GM21619 (cell line): ENCODE measurements at regions not wholly inside any gene's neighbourhood (a gene's known extent, or its start where the extent isn't known, plus 50 kb on each side); places are given as distances from the start of the nearest gene placed in this dataset.

Experiments used
- ATAC-seq: cut with Tn5 transposase; IDR thresholded peaks from one replicate; pipeline ENCODE4 v1.9.1; 2021; ENCODE audit not compliant: unreplicated experiment

DNA sequence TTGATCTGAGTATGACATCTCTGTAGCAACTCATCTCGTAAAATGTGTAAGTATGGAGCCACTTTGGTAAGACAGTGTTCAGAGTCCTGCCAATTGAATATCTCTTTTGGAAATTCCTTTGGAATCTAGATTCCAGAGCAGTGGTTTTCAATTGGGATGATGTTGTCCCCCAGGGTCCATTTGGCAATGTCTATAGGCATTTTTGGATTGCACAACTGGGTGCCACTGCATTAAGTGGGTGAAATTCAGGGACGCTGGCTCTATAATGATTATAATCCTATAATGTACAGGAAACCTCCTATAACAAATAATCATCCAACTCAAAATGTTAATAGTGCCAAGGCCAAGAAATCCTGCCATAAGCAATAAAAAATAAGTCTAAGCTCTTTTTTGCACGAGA lies 404.8 kb upstream of the RAG2 start:
- ATAC-seq, result no peak

DNA sequence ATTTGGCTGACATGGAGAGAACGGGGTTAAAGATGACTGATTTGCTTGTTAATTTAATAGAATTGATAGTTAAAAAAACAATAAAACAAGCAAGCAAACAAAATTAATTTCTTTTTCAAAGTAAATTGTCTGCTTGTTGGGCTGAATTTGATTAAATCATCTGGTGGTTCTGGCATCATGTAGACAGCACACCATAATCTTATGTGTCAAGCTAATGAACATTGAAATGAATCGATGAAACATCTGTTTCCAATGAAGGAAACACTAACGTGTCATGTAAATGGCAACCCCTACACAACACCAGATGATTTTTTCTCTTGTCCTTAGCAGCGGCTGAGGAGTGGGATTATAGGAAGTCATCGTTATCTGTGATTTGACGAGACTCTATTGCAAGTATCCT lies 399.6 kb upstream of the RAG2 start:
- no peak for ATAC-seq

GRCh38 chr11:36996795-36997194 lies 398.8 kb upstream of the RAG2 start:
- ATAC-seq, result no peak

GRCh38 chr11:36994208-36994607 lies 396.2 kb upstream of the RAG2 start:
- no peak for ATAC-seq

DNA sequence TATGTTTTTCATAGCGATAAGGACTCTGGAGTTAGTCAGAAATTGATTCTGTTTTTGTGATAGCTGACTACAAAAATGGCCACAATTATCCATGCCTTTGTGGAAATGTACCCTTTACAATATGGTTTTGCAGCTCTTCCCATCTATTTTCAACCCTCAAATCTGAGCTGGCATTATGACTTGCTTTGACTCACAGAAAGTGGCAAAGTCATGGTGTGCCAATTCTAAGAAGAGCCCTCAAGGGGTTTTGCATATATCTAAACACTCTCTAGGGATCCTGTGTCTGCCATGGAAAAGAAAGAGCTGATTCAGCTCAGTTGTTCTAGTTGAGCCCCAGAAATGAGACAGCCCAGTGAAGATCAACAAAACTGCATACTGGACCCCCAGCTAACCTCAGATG lies 390.5 kb upstream of the RAG2 start:
- ATAC-seq, result no peak

DNA sequence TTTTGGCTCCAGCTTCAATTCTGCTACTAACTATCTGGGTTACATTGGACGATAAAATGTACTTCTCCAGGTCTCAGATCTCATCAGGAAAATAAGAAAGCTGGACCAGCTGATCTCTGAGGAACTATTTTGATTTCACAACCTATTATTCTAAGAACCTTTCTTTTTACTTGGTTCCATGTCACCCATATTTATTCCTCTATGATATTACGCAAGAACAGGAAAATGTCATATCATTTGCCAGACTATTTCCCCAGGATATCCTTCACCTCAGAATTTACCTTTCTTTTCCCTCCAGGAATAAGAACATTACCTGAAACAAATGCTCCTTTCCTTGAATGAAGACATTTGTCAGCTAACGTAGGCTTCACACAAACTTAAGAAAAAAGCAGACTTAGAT lies 387.5 kb upstream of the RAG2 start:
- ATAC-seq, result no peak

DNA sequence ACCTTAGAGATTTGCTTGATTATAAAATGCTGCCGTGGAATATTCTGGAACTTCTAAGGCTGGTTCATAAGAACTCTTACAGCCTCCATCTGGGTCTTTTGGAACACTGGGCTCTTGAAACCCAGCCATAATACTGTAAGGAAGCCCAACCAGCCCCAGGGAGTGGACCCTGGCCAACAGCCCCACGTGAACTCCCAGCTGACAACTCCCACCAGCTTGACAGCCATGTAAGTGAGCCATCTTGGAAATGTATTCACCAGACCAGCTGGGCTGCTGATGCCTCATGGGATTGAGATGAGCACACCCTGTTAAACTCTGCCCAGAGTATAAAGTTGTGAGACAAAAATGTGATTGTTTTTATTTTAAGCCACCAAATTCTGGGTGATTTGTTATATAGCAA lies 378.7 kb upstream of the RAG2 start:
- no peak for ATAC-seq

GRCh38 chr11:36974771-36975170 lies 376.7 kb upstream of the RAG2 start:
- ATAC-seq, result no peak

DNA sequence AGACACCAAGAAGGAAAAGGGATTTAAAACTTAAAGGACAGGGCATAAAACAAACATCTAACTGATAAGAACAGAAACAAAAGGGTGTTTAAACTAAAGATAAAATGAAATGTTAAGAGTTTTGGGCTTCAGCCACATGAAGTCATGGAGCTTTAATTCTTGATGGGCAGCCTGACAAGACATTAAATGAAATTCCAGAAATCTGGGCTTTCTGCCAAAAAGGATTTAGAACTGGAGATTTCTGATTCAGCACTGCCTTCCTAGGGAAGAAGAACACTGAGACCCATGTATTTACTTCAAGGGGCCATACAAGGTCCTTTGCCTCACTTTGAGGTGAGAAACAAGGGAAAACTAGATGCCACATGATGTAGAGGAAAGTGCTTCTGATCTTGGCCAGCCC lies 355.9 kb upstream of the RAG2 start:
- no peak for ATAC-seq

- ATAC-seq, result no peak
These were observed 350.6 kb upstream of the RAG2 start for GRCh38 chr11:36948460-36949127.

- ATAC-seq, result no peak
These were observed 347.3 kb upstream of the RAG2 start for GRCh38 chr11:36945384-36945783.

DNA sequence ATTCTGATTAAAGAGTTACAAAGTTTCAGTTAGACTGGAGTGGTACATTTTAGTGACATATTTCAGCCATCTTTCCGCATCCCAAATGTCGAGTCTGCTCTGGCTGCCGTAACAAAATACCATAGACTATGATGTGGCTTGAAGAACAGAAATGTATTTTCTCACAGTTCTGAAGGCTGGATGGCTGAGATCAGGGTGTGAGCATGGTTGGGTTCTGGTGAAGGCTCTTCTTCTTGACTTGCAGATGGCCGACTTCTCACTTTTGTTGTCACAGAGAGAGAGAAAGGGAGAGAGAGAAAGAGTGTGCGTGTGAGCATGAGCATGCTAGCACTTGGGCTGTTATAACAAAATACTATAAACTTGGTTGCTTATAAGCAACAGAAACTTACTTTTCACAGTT lies 335.4 kb upstream of the RAG2 start:
- no peak for ATAC-seq

DNA sequence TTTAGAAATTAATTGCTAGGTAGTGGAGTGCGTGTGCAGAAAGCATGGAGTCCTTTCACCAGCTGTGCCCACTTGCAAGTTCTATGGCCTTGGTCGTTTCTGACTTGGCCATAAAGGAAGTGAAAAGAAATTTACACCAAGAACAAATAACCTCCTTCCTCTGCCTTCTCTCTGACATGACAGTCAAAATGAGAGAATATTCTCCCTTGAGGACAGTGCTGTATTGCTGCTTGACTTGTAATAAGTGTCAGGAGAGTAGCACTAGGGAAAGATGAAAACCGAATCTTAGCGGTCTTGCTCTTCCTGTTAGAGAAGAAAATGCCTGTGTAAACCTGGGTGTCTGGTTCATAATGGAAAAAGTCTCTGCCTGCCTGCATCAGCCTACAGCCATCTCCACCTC lies 333.1 kb upstream of the RAG2 start:
- ATAC-seq, result no peak

- no peak for ATAC-seq
These were observed 332.2 kb upstream of the RAG2 start for GRCh38 chr11:36930256-36930655.

DNA sequence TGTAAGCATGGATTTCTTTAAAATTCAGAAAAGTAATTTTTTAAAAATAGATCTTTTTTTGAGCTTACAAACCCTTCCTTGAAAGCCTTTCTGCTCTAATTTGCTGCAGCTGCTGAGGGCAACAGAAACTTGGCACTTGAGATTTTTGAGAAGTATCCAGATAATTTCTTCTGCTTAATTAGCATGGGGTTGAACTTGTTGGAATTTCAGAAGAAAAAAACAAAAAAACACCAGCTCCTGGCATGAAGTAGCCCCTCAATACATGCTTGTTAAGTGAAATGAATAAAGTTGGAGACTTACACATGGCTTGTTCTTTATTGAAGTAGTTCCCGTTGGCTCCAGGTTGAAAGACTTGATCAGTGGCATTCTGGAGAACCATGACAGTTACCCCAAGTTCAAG lies 331.4 kb upstream of the RAG2 start:
- ATAC-seq, result no peak

- no peak for ATAC-seq
These were observed 330.6 kb upstream of the RAG2 start for GRCh38 chr11:36928621-36929020.

- ATAC-seq, result no peak
These were observed 301.8 kb upstream of the RAG2 start for GRCh38 chr11:36899800-36900199.

DNA sequence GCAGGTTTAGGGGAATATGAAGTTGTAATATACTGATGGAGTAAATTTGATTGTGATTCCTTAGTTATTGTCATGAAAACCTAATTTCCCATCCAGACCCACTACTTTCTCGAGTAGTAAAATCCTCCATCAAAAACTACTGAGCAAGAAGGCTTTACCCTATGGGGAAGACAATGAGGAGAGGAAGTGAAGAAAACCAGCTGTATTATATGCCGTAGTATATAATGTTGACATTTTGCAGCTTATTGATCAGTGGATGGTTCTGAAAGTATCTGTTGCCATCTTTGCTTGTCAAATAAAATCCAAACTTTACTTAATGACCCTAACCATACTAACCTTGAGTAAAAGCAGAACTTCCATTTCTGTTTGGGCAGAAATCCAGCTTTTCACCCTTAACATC lies 292.8 kb upstream of the RAG2 start:
- ATAC-seq, result no peak

- ATAC-seq, result no peak
These were observed 292.2 kb upstream of the RAG2 start for GRCh38 chr11:36890121-36890679.

DNA sequence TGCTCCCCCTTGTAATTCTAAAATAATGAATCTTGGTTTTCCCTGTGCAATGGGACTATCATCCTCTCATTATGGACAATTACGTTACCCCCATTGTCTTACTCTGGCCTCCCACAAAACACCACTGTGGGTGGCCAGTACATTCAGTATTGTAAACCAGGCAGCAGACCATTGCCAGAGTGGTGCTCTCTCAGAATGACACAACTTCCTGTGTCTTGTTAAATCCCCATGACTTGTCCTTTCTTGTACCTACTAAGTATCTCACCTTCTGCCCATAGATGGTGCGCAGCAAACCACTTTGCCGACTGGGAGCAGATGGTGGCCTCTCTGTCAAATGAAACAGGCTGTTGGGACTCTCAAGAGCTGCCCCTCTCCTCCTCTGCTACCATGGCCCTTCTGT lies 287.1 kb upstream of the RAG2 start:
- no peak for ATAC-seq

DNA sequence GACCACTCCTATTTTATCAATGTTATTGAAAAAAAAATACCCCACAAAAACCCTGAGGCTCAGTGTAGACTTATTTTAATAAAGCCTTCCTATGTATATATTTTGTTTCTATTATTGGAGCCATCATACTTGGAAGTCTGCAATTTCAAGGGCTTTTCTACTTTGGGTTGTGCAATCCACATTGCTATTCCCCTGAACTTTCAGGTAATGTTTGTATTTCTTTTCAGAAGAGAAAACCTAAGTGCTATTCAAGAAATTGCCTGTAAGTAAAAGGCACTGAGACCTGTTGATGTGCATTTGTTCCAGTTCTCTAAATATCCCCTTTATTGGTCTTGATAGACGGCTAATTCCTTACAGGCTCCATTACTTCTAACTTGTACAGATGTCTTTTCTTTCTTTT lies 280.7 kb upstream of the RAG2 start:
- no peak for ATAC-seq

- ATAC-seq, result no peak
These were observed 279.1 kb upstream of the RAG2 start for GRCh38 chr11:36877149-36877548.

GRCh38 chr11:36876266-36876665 lies 278.2 kb upstream of the RAG2 start:
- no peak for ATAC-seq
